Prostate gland (tissue), 2 donors: ENCODE measurements at regions not wholly inside any gene's neighbourhood (a gene's known extent, or its start where the extent isn't known, plus 50 kb on each side); places are given as distances from the start of the nearest gene placed in this dataset.

Source experiments
- POLR2A ChIP-seq: fragments of 450-650 bp; IDR thresholded peaks from one replicate; pipeline ENCODE4 v1.6.1; 2016; ENCODE audit warnings: antibody characterized with exemption, mild to moderate bottlenecking
- TF ChIP-seq, protein P1 (sequence below), 4 experiments: fragments of 200-600 bp in 2 of 4; fragments of 450-650 bp in 2 of 4; sonication (generic) in 2 of 4; IDR thresholded peaks; 1 replicate in 3 of 4; 2 replicates in 1 of 4; pipeline ENCODE4 v1.5.1; 2016 to 2019; ENCODE audit warnings: antibody characterized with exemption in 4 of 4, mild to moderate bottlenecking in 2 of 4, moderate library complexity in 2 of 4

DNA sequence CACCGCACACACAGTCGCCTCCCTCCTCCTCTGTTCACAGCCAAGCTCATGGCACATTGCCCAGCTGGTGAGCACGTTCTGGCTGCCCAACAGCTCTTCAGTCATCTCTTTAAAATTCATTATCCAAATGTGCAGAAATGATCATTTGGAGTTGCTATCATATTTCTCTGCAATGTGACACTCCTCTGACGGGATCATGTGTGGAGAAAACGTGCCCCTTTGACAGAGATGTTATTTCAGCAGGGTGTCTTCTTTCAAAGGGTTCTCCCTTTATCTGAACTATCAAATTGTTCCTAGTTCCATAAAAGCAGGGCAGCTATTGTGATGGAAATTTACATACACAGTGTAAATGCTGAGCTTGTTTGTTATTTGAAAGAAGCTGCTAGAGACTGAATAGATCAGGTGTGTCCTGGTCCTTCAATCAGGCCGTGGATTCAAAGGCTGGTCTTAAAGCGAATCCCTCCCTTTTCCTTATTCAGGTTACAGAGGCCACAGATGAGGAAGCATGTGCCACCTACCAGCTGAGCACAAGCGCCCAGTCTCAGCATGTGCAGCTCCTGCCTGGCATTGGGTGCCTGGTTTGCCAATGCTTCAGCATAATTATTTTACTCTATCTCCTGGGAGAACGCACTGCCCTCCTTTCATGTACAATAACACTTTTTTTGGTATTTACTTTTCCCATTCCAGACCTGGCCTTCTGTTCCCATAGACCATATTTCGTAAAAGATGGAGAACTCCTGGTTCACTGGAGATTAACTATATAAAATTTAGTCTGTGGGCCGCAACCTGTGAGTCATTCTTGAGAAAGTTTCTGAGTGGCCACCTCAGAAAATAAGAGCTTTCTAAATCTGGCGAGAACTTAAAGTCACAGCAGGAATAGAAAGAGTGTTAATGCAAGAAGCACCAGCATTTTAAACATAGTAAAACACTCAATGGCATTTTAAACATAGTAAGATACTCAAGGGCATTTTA is 433.7 kb downstream of the ENC1 start:
- TF ChIP-seq, protein P1, sequence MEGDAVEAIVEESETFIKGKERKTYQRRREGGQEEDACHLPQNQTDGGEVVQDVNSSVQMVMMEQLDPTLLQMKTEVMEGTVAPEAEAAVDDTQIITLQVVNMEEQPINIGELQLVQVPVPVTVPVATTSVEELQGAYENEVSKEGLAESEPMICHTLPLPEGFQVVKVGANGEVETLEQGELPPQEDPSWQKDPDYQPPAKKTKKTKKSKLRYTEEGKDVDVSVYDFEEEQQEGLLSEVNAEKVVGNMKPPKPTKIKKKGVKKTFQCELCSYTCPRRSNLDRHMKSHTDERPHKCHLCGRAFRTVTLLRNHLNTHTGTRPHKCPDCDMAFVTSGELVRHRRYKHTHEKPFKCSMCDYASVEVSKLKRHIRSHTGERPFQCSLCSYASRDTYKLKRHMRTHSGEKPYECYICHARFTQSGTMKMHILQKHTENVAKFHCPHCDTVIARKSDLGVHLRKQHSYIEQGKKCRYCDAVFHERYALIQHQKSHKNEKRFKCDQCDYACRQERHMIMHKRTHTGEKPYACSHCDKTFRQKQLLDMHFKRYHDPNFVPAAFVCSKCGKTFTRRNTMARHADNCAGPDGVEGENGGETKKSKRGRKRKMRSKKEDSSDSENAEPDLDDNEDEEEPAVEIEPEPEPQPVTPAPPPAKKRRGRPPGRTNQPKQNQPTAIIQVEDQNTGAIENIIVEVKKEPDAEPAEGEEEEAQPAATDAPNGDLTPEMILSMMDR (IDR thresholded peaks at IDR 0.05), result no peak
- no peak for TF ChIP-seq POLR2A
